ENCODE measurements at regions not wholly inside any gene's neighbourhood (a gene's known extent, or its start where the extent isn't known, plus 50 kb on each side); places are given as distances from the start of the nearest gene placed in this dataset.

DNA sequence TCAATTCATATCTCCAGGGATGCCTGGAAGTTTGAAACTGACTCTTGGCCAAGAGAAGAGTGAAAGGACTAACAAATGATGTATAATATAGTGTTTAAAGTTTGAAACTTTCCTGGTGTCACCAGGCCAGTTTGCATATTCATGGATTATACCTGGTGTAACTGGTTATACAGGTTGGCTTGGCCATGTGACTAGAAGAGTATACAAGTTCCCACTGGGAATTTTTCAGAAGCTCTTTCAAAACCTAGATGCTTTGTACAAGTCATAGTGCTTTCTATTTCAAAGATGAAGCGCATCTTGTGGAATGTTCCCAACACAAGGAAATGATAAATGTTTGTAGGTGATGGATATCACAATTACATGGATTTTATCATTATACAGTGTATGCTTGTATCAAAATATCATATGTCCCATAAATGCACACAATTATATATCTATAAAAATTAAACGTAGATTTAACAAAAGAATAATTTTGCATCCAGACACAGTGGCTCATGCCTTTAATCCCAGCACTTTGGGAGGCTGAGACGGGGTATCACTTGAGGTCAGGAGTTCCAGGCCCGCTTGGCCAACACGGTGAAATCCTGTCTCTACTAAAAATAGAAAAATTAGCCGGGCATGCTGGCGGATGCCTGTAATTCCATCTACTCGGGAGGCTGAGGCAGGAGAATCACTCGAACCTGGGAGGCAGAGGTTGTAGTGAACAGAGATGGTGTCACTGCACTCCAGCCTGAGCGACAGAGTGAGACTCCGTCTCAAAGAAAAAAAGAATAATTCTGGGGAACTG is 1420.2 kb downstream of the GRIK2 start:
- TF ChIP-seq FOXM1 (IDR thresholded peaks at IDR 0.05; ENCODE audit: low read depth): no peak
- TF ChIP-seq, protein P1, sequence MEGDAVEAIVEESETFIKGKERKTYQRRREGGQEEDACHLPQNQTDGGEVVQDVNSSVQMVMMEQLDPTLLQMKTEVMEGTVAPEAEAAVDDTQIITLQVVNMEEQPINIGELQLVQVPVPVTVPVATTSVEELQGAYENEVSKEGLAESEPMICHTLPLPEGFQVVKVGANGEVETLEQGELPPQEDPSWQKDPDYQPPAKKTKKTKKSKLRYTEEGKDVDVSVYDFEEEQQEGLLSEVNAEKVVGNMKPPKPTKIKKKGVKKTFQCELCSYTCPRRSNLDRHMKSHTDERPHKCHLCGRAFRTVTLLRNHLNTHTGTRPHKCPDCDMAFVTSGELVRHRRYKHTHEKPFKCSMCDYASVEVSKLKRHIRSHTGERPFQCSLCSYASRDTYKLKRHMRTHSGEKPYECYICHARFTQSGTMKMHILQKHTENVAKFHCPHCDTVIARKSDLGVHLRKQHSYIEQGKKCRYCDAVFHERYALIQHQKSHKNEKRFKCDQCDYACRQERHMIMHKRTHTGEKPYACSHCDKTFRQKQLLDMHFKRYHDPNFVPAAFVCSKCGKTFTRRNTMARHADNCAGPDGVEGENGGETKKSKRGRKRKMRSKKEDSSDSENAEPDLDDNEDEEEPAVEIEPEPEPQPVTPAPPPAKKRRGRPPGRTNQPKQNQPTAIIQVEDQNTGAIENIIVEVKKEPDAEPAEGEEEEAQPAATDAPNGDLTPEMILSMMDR (IDR thresholded peaks at IDR 0.05): no peak
- TF ChIP-seq POLR2AphosphoS5 (IDR thresholded peaks at IDR 0.05; ENCODE audit: low read depth, low read length): no peak
- TF ChIP-seq TAF1 (IDR thresholded peaks at IDR 0.05; ENCODE audit: borderline replicate concordance, low read depth, low read length): no peak
- no peak for TF ChIP-seq MEF2A (IDR thresholded peaks at IDR 0.05; ENCODE audit: borderline replicate concordance, low read depth)
